H9 (cell line): ENCODE measurements at regions not wholly inside any gene's neighbourhood (a gene's known extent, or its start where the extent isn't known, plus 50 kb on each side); places are given as distances from the start of the nearest gene placed in this dataset.

Source experiments
- DNase-seq: peaks from one replicate; pipeline ENCODE4 v3.0.0-alpha.2; 2017
- H2AFZ ChIP-seq: one replicate; pipeline ENCODE4 v1.6.1; 2013; ENCODE audit warnings: mild to moderate bottlenecking, low read length, control low read depth, moderate library complexity
- H2AK5ac ChIP-seq: 2 replicates; pipeline ENCODE4 v1.6.1; 2013; ENCODE audit warnings: low read length, control low read depth, mixed read lengths; ENCODE audit not compliant: insufficient read length
- H2BK120ac ChIP-seq: one replicate; pipeline ENCODE4 v1.6.1; 2013; ENCODE audit warnings: low read depth, mild to moderate bottlenecking, low read length, control low read depth, inconsistent platforms; ENCODE audit not compliant: poor library complexity, severe bottlenecking
- H2BK12ac ChIP-seq: 2 replicates; pipeline ENCODE4 v1.6.1; 2013; ENCODE audit warnings: low read length, control low read depth, mixed read lengths, low read depth; ENCODE audit not compliant: insufficient read length
- H2BK15ac ChIP-seq: 2 replicates; pipeline ENCODE4 v1.6.1; 2013; ENCODE audit warnings: low read depth, low read length, control low read depth
- H2BK20ac ChIP-seq: one replicate; pipeline ENCODE4 v1.6.1; 2013; ENCODE audit warnings: low read depth, mild to moderate bottlenecking, low read length, control low read depth, inconsistent platforms; ENCODE audit not compliant: poor library complexity, severe bottlenecking
- H2BK5ac ChIP-seq: 2 replicates; pipeline ENCODE4 v1.6.1; 2013; ENCODE audit warnings: low read length, control low read depth, mixed read lengths; ENCODE audit not compliant: insufficient read length
- H3K14ac ChIP-seq: 2 replicates; pipeline ENCODE4 v1.6.1; 2013; ENCODE audit warnings: low read length, control low read depth; ENCODE audit not compliant: insufficient read depth
- H3K18ac ChIP-seq: 2 replicates; pipeline ENCODE4 v1.6.1; 2013; ENCODE audit warnings: low read depth, mild to moderate bottlenecking, mixed read lengths, low read length, control low read depth; ENCODE audit not compliant: insufficient read length
- H3K23ac ChIP-seq: 2 replicates; pipeline ENCODE4 v1.6.1; 2013; ENCODE audit warnings: low read length, control low read depth, mixed read lengths, low read depth; ENCODE audit not compliant: insufficient read length
- H3K23me2 ChIP-seq: 2 replicates; pipeline ENCODE4 v1.6.1; 2013; ENCODE audit warnings: low read depth, mild to moderate bottlenecking, mixed read lengths, low read length, control low read depth; ENCODE audit not compliant: insufficient read length, poor library complexity, severe bottlenecking
- H3K27ac ChIP-seq: 2 replicates; pipeline ENCODE4 v1.5.1; 2013; ENCODE audit warnings: low read length, control low read depth, mixed read lengths, low read depth; ENCODE audit not compliant: insufficient read length
- H3K27me3 ChIP-seq: 2 replicates; pipeline ENCODE4 v1.6.1; 2013; ENCODE audit warnings: low read length, control low read depth, inconsistent platforms; ENCODE audit not compliant: insufficient read depth
- H3K4ac ChIP-seq: 2 replicates; pipeline ENCODE4 v1.6.1; 2013; ENCODE audit warnings: low read depth, mild to moderate bottlenecking, control low read depth, inconsistent platforms, low read length, moderate library complexity
- H3K4me1 ChIP-seq: 2 replicates; pipeline ENCODE4 v1.6.1; 2013; ENCODE audit warnings: low read length, control low read depth, inconsistent platforms; ENCODE audit not compliant: insufficient read depth
- H3K4me2 ChIP-seq: 2 replicates; pipeline ENCODE4 v1.6.1; 2013; ENCODE audit warnings: low read length, control low read depth, mixed read lengths; ENCODE audit not compliant: insufficient read length, insufficient read depth
- H3K56ac ChIP-seq: 2 replicates; pipeline ENCODE4 v1.6.1; 2013; ENCODE audit warnings: low read depth, mild to moderate bottlenecking, mixed read lengths, low read length, control low read depth; ENCODE audit not compliant: insufficient read length
- H3K79me1 ChIP-seq: 2 replicates; pipeline ENCODE4 v1.6.1; 2013; ENCODE audit warnings: low read depth, mild to moderate bottlenecking, moderate library complexity, low read length, control low read depth, inconsistent platforms; ENCODE audit not compliant: insufficient read depth, poor library complexity, severe bottlenecking
- H3K79me2 ChIP-seq: 2 replicates; pipeline ENCODE4 v1.6.1; 2013; ENCODE audit warnings: low read length, control low read depth, inconsistent platforms; ENCODE audit not compliant: insufficient read depth
- H3K9ac ChIP-seq: 2 replicates; pipeline ENCODE4 v1.6.1; 2013; ENCODE audit warnings: low read length, control low read depth, mixed read lengths; ENCODE audit not compliant: insufficient read length; ENCODE audit errors: extremely low read depth
- H3K9me3 ChIP-seq: one replicate; pipeline ENCODE4 v1.6.1; 2013; ENCODE audit warnings: low read depth, low read length, inconsistent platforms; ENCODE audit not compliant: control insufficient read depth
- H3T11ph ChIP-seq: one replicate; pipeline ENCODE4 v1.6.1; 2013; ENCODE audit warnings: mild to moderate bottlenecking, low read length, control low read depth, inconsistent platforms
- H4K20me1 ChIP-seq: one replicate; pipeline ENCODE4 v1.6.1; 2013; ENCODE audit not compliant: control insufficient read depth, insufficient read length, insufficient read depth
- H4K5ac ChIP-seq: 2 replicates; pipeline ENCODE4 v1.6.1; 2013; ENCODE audit warnings: low read depth, mild to moderate bottlenecking, mixed read lengths, low read length, control low read depth; ENCODE audit not compliant: insufficient read length
- H4K8ac ChIP-seq: replicated peaks from 2 replicates; pipeline ENCODE4 v1.6.1; 2013; ENCODE audit warnings: low read length, control low read depth, mixed read lengths, low read depth; ENCODE audit not compliant: insufficient read length
- H4K91ac ChIP-seq: 2 replicates; pipeline ENCODE4 v1.6.1; 2013; ENCODE audit warnings: low read depth, mild to moderate bottlenecking, moderate library complexity, mixed read lengths, low read length, control low read depth; ENCODE audit not compliant: insufficient read length
- H3K27ac Mint-ChIP-seq, 3 experiments: 2 replicates in 2 of 3; 3 replicates in 1 of 3; pipeline ENCODE4 v1.8.0; 2020 to 2021; ENCODE audit warnings: mixed read lengths in 3 of 3, mild to moderate bottlenecking in 1 of 3, moderate library complexity in 1 of 3
- H3K27me3 Mint-ChIP-seq: 2 replicates; pipeline ENCODE4 v1.8.0; 2021; ENCODE audit warnings: low read depth, mild to moderate bottlenecking, moderate library complexity, mixed read lengths
- H3K36me3 Mint-ChIP-seq, 3 experiments: 2 replicates in 2 of 3; 3 replicates in 1 of 3; pipeline ENCODE4 v1.8.0; 2020 to 2021; ENCODE audit warnings: low read depth in 3 of 3, mixed read lengths in 3 of 3; ENCODE audit not compliant: insufficient read depth in 1 of 3
- H3K4me1 Mint-ChIP-seq, 2 experiments: 2 replicates each; pipeline ENCODE4 v1.8.0; 2020; ENCODE audit warnings: mixed read lengths in 2 of 2
- H3K4me3 Mint-ChIP-seq, 2 experiments: 2 replicates in 1 of 2; 3 replicates in 1 of 2; pipeline ENCODE4 v1.8.0; 2020 to 2021; ENCODE audit warnings: mild to moderate bottlenecking in 2 of 2, mixed read lengths in 2 of 2, moderate library complexity in 1 of 2
- H3K9me3 Mint-ChIP-seq, 2 experiments: 2 replicates in 1 of 2; 3 replicates in 1 of 2; pipeline ENCODE4 v1.8.0; 2020; ENCODE audit warnings: mild to moderate bottlenecking in 2 of 2, mixed read lengths in 2 of 2, moderate library complexity in 1 of 2
- CTCF ChIP-seq: fragments of 200-600 bp; sonication (generic); conservative IDR thresholded peaks from 3 replicates; pipeline ENCODE4 v1.8.0; 2021; ENCODE audit warnings: antibody characterized with exemption, mild to moderate bottlenecking
- WGBS: extraction: QIAGEN DNeasy Blood & Tissue Kit; methylation state at CpG from one replicate; pipeline ENCODE4 v1.1.7; 2013; ENCODE audit warnings: missing lambda C conversion rate, low lambda C conversion rate, mixed read lengths; ENCODE audit not compliant: insufficient read length; ENCODE audit errors: extremely low coverage; 5-methylcytosine and 5-hydroxymethylcytosine counted together

- H2BK120ac ChIP-seq, result no peak overlapping the region
- DNase-seq, result no peak
- no peaks in the 10 kb centered on the region for H3K27me3 Mint-ChIP-seq
- no peak overlapping the region for H4K91ac ChIP-seq
- no peak overlapping the region for H4K8ac ChIP-seq
- H3K18ac ChIP-seq, result no peak overlapping the region
- H3K4me2 ChIP-seq, result no peak overlapping the region
- no CpG with 5 or more reads among the region's 1 CpG for WGBS
- no peak overlapping the region for H2AFZ ChIP-seq
- no peak overlapping the region for H3K27ac Mint-ChIP-seq
- no peak overlapping the region for H3K14ac ChIP-seq
- no peaks in the 10 kb centered on the region for H3K4me1 ChIP-seq
- no peak overlapping the region for H4K5ac ChIP-seq
- H3K4me1 Mint-ChIP-seq, result peaks cover 4% of the 10 kb centered on the region in 2 experiments
- H3K79me1 ChIP-seq, result no peaks in the 10 kb centered on the region
- H4K20me1 ChIP-seq, result no peaks in the 10 kb centered on the region
- no peaks in the 10 kb centered on the region for H3K36me3 Mint-ChIP-seq
- no peak overlapping the region for H2BK5ac ChIP-seq
- no peak overlapping the region for H2BK20ac ChIP-seq
- no peak overlapping the region for H2BK12ac ChIP-seq
- no peaks in the 10 kb centered on the region for H3K9me3 ChIP-seq
- no peak overlapping the region for H3K9ac ChIP-seq
- H3K23me2 ChIP-seq, result no peaks in the 10 kb centered on the region
- H3K56ac ChIP-seq, result no peak overlapping the region
- no peaks in the 10 kb centered on the region for H3K9me3 Mint-ChIP-seq
- H3K23ac ChIP-seq, result no peak overlapping the region
- no peak for TF ChIP-seq CTCF
- no peak overlapping the region for H2BK15ac ChIP-seq
- no peak overlapping the region for H2AK5ac ChIP-seq
- H3K4ac ChIP-seq, result no peak overlapping the region
- no peak overlapping the region for H3K27ac ChIP-seq
- no peak overlapping the region for H3K4me3 Mint-ChIP-seq
- no peaks in the 10 kb centered on the region for H3K27me3 ChIP-seq
- no peaks in the 10 kb centered on the region for H3K79me2 ChIP-seq
- no peak overlapping the region for H3T11ph ChIP-seq
These were observed 348.3 kb upstream of the SLITRK1 start for GRCh38 chr13:84230568-84230967.
